Ascending aorta (tissue), 2 donors: ENCODE measurements at regions not wholly inside any gene's neighbourhood (a gene's known extent, or its start where the extent isn't known, plus 50 kb on each side); places are given as distances from the start of the nearest gene placed in this dataset.

Experiments
- DNase-seq, 2 donors: peaks; one replicate each; pipeline ENCODE4 v3.0.0-alpha.2; 2019; ENCODE audit warnings: low spot score in 2 of 2
- H3K27ac ChIP-seq, 2 donors: fragments of 200-600 bp; sonication (generic); one replicate each; pipeline ENCODE4 v1.5.1; 2016 to 2017; ENCODE audit warnings: mild to moderate bottlenecking in 1 of 2
- H3K27me3 ChIP-seq: fragments of 200-600 bp; sonication (generic); one replicate; pipeline ENCODE4 v1.5.1; 2017
- H3K36me3 ChIP-seq, 2 donors: fragments of 200-600 bp; sonication (generic); one replicate each; pipeline ENCODE4 v1.5.1; 2016
- H3K4me1 ChIP-seq, 2 donors: fragments of 200-600 bp; sonication (generic); one replicate each; pipeline ENCODE4 v1.5.1; 2016 to 2017; ENCODE audit warnings: mild to moderate bottlenecking in 1 of 2
- H3K4me3 ChIP-seq, 2 donors: fragments of 200-600 bp; sonication (generic); one replicate each; pipeline ENCODE4 v1.5.1; 2016 to 2017; ENCODE audit warnings: mild to moderate bottlenecking in 1 of 2
- H3K9me3 ChIP-seq, 2 donors: fragments of 200-600 bp; sonication (generic); one replicate each; pipeline ENCODE4 v1.5.1; 2016
- intact Hi-C: fragments of 100-400 bp; cut with DNase I; formaldehyde crosslinking; loops from one replicate; pipeline ENCODE4 v1.15.1; 2023
- TF ChIP-seq, protein P1 (sequence below), 3 experiments: fragments of 200-600 bp in 2 of 3; fragments of 450-650 bp in 1 of 3; sonication (generic) in 2 of 3; IDR thresholded peaks; one replicate each; pipeline ENCODE4 v1.5.1; 2016 to 2019; ENCODE audit warnings: antibody characterized with exemption in 3 of 3, mild to moderate bottlenecking in 1 of 3, moderate library complexity in 1 of 3

DNA sequence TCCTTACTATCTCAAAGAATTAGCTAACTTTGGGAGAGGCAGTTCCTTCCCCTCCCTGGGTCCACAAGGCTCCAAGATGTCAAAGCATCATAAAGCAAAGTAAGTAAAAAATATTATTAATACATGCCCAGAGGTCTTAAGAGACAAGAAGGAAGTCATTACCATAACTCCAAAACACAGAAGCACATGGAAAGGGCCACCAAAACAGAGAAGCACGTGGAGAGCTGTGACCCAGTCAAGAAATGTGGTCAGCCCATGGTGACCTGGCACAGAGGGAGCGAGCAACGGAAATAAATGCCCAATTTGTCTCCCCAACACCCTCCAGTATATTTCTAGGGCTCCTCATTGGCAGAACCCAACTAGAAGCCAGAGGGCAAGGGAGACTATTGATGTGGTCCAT lies 277.5 kb upstream of the API5 start:
- intact Hi-C loops = no loop called here
- Histone ChIP-seq H3K4me1 (no peaks in the 10 kb centered on the region), H3K27me3 (no peaks in the 10 kb centered on the region), H3K27ac (no peak overlapping the region), H3K36me3 (no peaks in the 10 kb centered on the region), H3K4me3 (no peak overlapping the region), H3K9me3 (no peaks in the 10 kb centered on the region)
- TF ChIP-seq, protein P1, sequence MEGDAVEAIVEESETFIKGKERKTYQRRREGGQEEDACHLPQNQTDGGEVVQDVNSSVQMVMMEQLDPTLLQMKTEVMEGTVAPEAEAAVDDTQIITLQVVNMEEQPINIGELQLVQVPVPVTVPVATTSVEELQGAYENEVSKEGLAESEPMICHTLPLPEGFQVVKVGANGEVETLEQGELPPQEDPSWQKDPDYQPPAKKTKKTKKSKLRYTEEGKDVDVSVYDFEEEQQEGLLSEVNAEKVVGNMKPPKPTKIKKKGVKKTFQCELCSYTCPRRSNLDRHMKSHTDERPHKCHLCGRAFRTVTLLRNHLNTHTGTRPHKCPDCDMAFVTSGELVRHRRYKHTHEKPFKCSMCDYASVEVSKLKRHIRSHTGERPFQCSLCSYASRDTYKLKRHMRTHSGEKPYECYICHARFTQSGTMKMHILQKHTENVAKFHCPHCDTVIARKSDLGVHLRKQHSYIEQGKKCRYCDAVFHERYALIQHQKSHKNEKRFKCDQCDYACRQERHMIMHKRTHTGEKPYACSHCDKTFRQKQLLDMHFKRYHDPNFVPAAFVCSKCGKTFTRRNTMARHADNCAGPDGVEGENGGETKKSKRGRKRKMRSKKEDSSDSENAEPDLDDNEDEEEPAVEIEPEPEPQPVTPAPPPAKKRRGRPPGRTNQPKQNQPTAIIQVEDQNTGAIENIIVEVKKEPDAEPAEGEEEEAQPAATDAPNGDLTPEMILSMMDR (IDR thresholded peaks at IDR 0.05) = no peak
- DNase-seq = no peak

DNA sequence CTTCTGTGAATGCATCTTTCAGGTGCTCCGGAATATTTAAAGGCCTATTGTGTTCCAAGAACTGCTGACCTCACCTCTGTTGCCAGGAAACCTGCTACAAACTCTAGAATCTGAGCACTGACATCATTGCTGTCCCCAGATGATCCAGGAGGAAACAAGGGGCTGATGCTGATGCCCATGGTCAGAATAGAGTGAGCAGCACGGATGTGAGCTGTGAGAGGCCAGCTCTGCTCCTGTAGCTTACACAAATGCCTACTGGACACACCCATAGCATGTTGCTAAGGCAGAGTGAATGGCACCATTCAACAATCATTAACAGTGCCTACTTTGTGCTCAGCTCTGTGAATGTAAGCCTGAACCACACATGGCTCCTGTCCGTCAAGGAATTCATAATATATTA lies 276.7 kb upstream of the API5 start:
- Histone ChIP-seq H3K27me3 (no peaks in the 10 kb centered on the region), H3K36me3 (no peaks in the 10 kb centered on the region), H3K27ac (no peak overlapping the region), H3K4me3 (no peak overlapping the region), H3K9me3 (no peaks in the 10 kb centered on the region), H3K4me1 (no peaks in the 10 kb centered on the region)
- DNase-seq = no peak
- intact Hi-C loops = no loop called here
- TF ChIP-seq, protein P1 (IDR thresholded peaks at IDR 0.05) = no peak

DNA sequence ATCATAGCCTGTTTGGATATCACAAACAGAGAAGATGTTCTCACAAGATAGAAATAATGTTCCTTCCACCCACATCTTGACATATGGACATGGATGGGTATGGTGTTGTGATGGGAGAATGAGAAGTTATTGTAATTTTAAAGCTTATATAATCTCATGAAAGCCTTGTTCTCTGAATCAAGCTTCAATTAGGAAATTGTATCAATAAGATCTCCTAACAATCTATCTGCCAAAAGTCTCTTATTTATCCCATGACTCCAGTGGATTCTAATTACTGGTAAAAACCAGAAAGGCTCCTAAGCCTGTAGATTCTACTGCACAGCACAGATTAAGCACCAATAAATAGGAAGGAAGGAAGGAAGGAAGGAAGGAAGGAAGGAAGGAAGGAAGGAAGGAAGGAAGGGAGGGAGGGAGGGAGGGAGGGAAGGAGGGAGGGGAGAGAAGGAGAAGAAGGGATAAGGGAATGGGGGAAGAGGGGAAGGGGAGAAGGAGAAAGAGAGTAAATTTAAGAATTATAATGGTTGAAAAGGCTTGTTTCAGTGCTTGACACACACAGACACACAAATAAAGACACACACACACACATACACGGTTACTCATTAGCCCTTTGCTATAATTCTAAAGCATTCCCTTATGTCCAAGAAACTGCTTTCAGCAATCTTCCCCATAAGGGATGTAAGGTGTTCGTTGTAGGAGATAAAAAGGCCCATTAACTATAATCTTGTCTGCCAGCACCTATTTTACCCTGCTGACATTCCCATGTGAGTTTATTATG lies 258.0 kb upstream of the API5 start:
- TF ChIP-seq, protein P1 (IDR thresholded peaks at IDR 0.05) = no peak
- DNase-seq = no peak
- intact Hi-C loops = no loop called here

DNA sequence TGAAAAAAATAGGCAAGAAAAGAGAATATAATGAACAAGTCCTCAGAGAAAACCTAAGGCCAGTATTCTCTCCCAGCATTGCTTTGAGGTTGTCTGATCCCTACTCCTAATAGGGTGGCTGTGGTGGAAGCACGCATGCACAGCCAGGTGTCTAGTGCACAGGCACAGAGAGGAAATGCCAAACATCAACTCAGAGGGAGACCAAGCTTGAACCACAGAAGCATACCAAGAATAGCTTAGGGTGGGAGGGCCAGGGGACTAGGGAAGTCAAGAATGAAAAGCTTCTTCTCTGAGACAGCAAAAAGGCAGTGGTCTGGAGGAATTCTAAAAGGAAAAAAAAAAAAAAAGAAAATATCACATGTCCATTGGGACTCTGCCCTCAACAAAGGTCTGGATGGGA lies 244.1 kb upstream of the API5 start:
- no peaks in the 10 kb centered on the region for H3K4me1 ChIP-seq
- no peak overlapping the region for H3K27ac ChIP-seq
- no peaks in the 10 kb centered on the region for H3K9me3 ChIP-seq
- TF ChIP-seq, protein P1 (IDR thresholded peaks at IDR 0.05) = no peak
- no peak overlapping the region for H3K4me3 ChIP-seq
- DNase-seq = no peak
- intact Hi-C loops = no loop called here
- no peaks in the 10 kb centered on the region for H3K36me3 ChIP-seq
- H3K27me3 ChIP-seq = no peaks in the 10 kb centered on the region

More for the DNA sequence above, 258.0 kb upstream of the API5 start:
- Histone ChIP-seq H3K4me3 (no peak overlapping the region), H3K36me3 (no peaks in the 10 kb centered on the region), H3K27ac (no peak overlapping the region), H3K27me3 (no peaks in the 10 kb centered on the region), H3K9me3 (no peaks in the 10 kb centered on the region), H3K4me1 (no peaks in the 10 kb centered on the region)

DNA sequence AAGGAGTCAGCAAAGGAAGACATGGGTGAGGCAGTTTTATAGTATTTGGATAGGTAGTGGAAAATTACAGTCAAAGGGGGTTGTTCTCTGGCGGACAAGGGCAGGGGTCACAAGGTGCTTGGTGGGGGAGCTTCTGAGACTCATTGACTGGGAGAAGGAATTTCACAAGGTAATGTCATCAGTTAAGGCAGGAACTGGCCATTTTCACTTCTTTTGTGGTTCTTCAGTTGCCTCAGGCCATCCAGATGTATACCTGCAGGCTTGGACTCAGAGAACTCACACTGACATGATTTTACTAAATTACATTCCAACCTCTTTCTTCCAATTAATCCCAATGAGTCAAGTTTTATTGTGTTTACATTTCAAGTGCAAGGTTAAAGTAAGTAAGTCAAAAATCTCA lies 240.5 kb upstream of the API5 start:
- no peak for DNase-seq
- intact Hi-C loops = no loop called here
- Histone ChIP-seq H3K27ac (no peak overlapping the region), H3K36me3 (no peaks in the 10 kb centered on the region), H3K27me3 (no peaks in the 10 kb centered on the region), H3K4me3 (no peak overlapping the region), H3K9me3 (no peaks in the 10 kb centered on the region), H3K4me1 (no peaks in the 10 kb centered on the region)
- TF ChIP-seq, protein P1 (IDR thresholded peaks at IDR 0.05) = no peak
